HEK293T (cell line): ENCODE measurements at regions not wholly inside any gene's neighbourhood (a gene's known extent, or its start where the extent isn't known, plus 50 kb on each side); places are given as distances from the start of the nearest gene placed in this dataset.

Source experiments
- ARNT ChIP-seq: fragments of 450-650 bp; IDR thresholded peaks from 2 replicates; pipeline ENCODE4 v1.6.1; 2017; ENCODE audit warnings: mild to moderate bottlenecking
- FOXM1 ChIP-seq: fragments of 450-650 bp; IDR thresholded peaks from 2 replicates; pipeline ENCODE4 v1.6.1; 2017; ENCODE audit warnings: mild to moderate bottlenecking, borderline replicate concordance
- PKNOX1 ChIP-seq: fragments of 450-650 bp; IDR thresholded peaks from 2 replicates; pipeline ENCODE4 v1.6.1; 2016
- SUZ12 ChIP-seq: fragments of 450-650 bp; IDR thresholded peaks from 2 replicates; pipeline ENCODE4 v1.6.1; 2016; ENCODE audit warnings: mild to moderate bottlenecking

DNA sequence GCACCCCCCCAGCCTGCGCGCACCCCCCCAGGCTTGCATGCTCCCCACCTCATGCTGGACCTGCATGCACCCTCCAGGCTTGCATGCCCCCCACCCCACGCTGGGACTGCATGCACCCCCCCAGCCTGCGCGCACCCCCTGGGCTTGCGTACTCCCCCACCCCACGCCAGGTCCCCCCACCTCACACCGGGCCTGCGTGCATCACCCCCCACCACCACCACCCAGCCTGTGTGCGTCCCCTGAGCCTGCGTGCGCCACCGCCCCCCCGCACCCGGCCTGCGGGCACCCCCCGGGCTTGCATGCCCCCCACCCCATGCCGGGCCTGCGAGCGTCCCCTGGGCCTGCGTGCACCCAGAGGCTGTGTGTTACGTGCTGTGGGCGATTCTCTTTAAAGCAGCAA is 61.0 kb upstream of the SLCO4A1 start:
- TF ChIP-seq FOXM1 (no peak), SUZ12 (no peak), ARNT (no peak), PKNOX1 (no peak)
